WTC11 (cell line): ENCODE measurements at regions not wholly inside any gene's neighbourhood (a gene's known extent, or its start where the extent isn't known, plus 50 kb on each side); places are given as distances from the start of the nearest gene placed in this dataset.
"Not testable (repeated sequence)": the region's sequence is repeated elsewhere in the genome, so short reads cannot be mapped to it uniquely, and the experiment has no call there.

Experiments
- ATAC-seq: fragments of 200-7000 bp; cut with Tn5 transposase; 2 replicates; pipeline ENCODE4 v1.10.0; 2021; ENCODE audit warnings: mild to moderate bottlenecking, moderate library complexity
- CTCF ChIA-PET: fragments of 300-600 bp; sonication (Branson Sonifier 250); formaldehyde crosslinking; loops from one replicate; lab custom pipeline; 2021; ENCODE audit warnings: antibody characterized with exemption; lab: Charles Lee
- POLR2A ChIA-PET: fragments of 350-600 bp; sonication (Branson Sonifier 250); formaldehyde crosslinking; loops from one replicate; lab custom pipeline; 2021; ENCODE audit warnings: antibody characterized with exemption; lab: Charles Lee
- DNase-seq: peaks from one replicate; pipeline ENCODE4 v3.0.0; 2021; ENCODE audit warnings: low spot score
- H3K27ac Mint-ChIP-seq: 2 replicates; pipeline ENCODE4 v1.8.0; 2021; ENCODE audit warnings: mixed read lengths
- H3K27me3 Mint-ChIP-seq: 2 replicates; pipeline ENCODE4 v1.8.0; 2021; ENCODE audit warnings: low read depth, mild to moderate bottlenecking, moderate library complexity, mixed read lengths
- H3K36me3 Mint-ChIP-seq: 2 replicates; pipeline ENCODE4 v1.8.0; 2021; ENCODE audit warnings: mixed read lengths
- H3K4me1 Mint-ChIP-seq: 2 replicates; pipeline ENCODE4 v1.8.0; 2022; ENCODE audit warnings: mixed read lengths
- H3K4me3 Mint-ChIP-seq: 2 replicates; pipeline ENCODE4 v1.8.0; 2021; ENCODE audit warnings: mild to moderate bottlenecking, moderate library complexity, mixed read lengths
- H3K9me3 Mint-ChIP-seq: 2 replicates; pipeline ENCODE4 v1.8.0; 2021; ENCODE audit warnings: mixed read lengths
- ATF1 ChIP-seq: sonication (generic); formaldehyde crosslinking; IDR thresholded peaks from 2 replicates; pipeline ENCODE4 v1.8.1; 2023; ENCODE audit warnings: mild to moderate bottlenecking, moderate library complexity, missing genetic modification reagents
- JAZF1 ChIP-seq: fragments of 250-450 bp; sonication (Bioruptor Pico); IDR thresholded peaks from 2 replicates; pipeline ENCODE4 v1.9.0; 2021; ENCODE audit warnings: moderate library complexity, mild to moderate bottlenecking, inconsistent platforms
- NFATC4 ChIP-seq: fragments of 250-450 bp; sonication (Bioruptor Pico); IDR thresholded peaks from 2 replicates; pipeline ENCODE4 v1.9.0; 2021; ENCODE audit warnings: mild to moderate bottlenecking
- NFE2L1 ChIP-seq: sonication (generic); formaldehyde crosslinking; IDR thresholded peaks from 2 replicates; pipeline ENCODE4 v1.8.1; 2023; ENCODE audit warnings: missing genetic modification reagents
- NR2C2 ChIP-seq: sonication (generic); formaldehyde crosslinking; IDR thresholded peaks from 2 replicates; pipeline ENCODE4 v1.8.0; 2022; ENCODE audit warnings: mild to moderate bottlenecking, missing genetic modification reagents
- NR3C1 ChIP-seq: sonication (generic); formaldehyde crosslinking; conservative IDR thresholded peaks from 2 replicates; pipeline ENCODE4 v1.8.1; 2023; ENCODE audit warnings: low read depth, mild to moderate bottlenecking, missing genetic modification reagents
- SMAD4 ChIP-seq: sonication (generic); formaldehyde crosslinking; IDR thresholded peaks from 2 replicates; pipeline ENCODE4 v1.8.0; 2022; ENCODE audit warnings: mild to moderate bottlenecking, missing genetic modification reagents
- SOX15 ChIP-seq: fragments of 250-450 bp; sonication (Bioruptor Pico); IDR thresholded peaks from 2 replicates; pipeline ENCODE4 v1.9.0; 2021; ENCODE audit warnings: mild to moderate bottlenecking
- ZNF263 ChIP-seq: sonication (generic); formaldehyde crosslinking; IDR thresholded peaks from 2 replicates; pipeline ENCODE4 v1.8.1; 2022; ENCODE audit warnings: low read depth, mild to moderate bottlenecking, moderate library complexity, missing genetic modification reagents
- ZNF416 ChIP-seq: fragments of 250-450 bp; sonication (Bioruptor Pico); IDR thresholded peaks from 2 replicates; pipeline ENCODE4 v1.9.0; 2021; ENCODE audit warnings: mild to moderate bottlenecking, inconsistent platforms
- TF ChIP-seq, protein P1 (sequence below): sonication (generic); formaldehyde crosslinking; IDR thresholded peaks from 2 replicates; pipeline ENCODE4 v1.8.0; 2023; ENCODE audit warnings: missing genetic modification reagents
- TF ChIP-seq, protein P2 (sequence below): sonication (generic); formaldehyde crosslinking; IDR thresholded peaks from 2 replicates; pipeline ENCODE4 v1.8.0; 2022; ENCODE audit warnings: mild to moderate bottlenecking, missing genetic modification reagents
- TF ChIP-seq, protein P3 (sequence below): sonication (generic); formaldehyde crosslinking; IDR thresholded peaks from 2 replicates; pipeline ENCODE4 v1.8.1; 2023; ENCODE audit warnings: mild to moderate bottlenecking, missing genetic modification reagents
- TF ChIP-seq, protein P4 (sequence below): fragments of 250-450 bp; sonication (Bioruptor Pico); IDR thresholded peaks from 2 replicates; pipeline ENCODE4 v1.9.0; 2021; ENCODE audit warnings: moderate library complexity, mild to moderate bottlenecking, inconsistent platforms, borderline replicate concordance
- TF ChIP-seq, protein P5 (sequence below): sonication (generic); formaldehyde crosslinking; IDR thresholded peaks from 2 replicates; pipeline ENCODE4 v1.8.0; 2023; ENCODE audit warnings: mild to moderate bottlenecking, missing genetic modification reagents
- TF ChIP-seq, protein P6 (sequence below): fragments of 250-450 bp; sonication (Bioruptor Pico); IDR thresholded peaks from 2 replicates; pipeline ENCODE4 v1.9.0; 2021; ENCODE audit warnings: mild to moderate bottlenecking

DNA sequence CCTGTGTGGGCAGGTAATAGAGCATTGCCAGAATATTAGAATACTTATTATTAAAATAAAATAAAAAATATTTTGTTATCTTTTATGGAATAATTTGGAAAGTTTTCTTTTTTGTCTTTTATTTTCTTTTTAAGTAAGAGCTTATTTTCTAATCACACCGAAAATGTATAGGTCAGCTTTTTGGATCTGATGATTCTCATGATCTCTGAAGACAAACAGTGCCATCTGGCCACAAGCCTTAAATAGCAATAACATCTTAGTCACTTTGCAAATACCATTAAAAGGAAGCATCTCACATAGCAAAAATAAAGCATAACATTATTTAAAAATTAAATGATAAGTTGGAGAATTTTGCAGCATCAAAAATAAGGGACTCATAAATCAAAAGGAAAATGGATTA, 213.8 kb downstream of the PLA2G4A start (continued):
- TF ChIP-seq SMAD4 (CRISPR knock-in tag): no peak
- TF ChIP-seq, protein P1, sequence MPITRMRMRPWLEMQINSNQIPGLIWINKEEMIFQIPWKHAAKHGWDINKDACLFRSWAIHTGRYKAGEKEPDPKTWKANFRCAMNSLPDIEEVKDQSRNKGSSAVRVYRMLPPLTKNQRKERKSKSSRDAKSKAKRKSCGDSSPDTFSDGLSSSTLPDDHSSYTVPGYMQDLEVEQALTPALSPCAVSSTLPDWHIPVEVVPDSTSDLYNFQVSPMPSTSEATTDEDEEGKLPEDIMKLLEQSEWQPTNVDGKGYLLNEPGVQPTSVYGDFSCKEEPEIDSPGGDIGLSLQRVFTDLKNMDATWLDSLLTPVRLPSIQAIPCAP (CRISPR knock-in tag): no peak
- TF ChIP-seq, protein P2, sequence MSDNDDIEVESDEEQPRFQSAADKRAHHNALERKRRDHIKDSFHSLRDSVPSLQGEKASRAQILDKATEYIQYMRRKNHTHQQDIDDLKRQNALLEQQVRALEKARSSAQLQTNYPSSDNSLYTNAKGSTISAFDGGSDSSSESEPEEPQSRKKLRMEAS (CRISPR knock-in tag): no peak
- TF ChIP-seq, protein P3, sequence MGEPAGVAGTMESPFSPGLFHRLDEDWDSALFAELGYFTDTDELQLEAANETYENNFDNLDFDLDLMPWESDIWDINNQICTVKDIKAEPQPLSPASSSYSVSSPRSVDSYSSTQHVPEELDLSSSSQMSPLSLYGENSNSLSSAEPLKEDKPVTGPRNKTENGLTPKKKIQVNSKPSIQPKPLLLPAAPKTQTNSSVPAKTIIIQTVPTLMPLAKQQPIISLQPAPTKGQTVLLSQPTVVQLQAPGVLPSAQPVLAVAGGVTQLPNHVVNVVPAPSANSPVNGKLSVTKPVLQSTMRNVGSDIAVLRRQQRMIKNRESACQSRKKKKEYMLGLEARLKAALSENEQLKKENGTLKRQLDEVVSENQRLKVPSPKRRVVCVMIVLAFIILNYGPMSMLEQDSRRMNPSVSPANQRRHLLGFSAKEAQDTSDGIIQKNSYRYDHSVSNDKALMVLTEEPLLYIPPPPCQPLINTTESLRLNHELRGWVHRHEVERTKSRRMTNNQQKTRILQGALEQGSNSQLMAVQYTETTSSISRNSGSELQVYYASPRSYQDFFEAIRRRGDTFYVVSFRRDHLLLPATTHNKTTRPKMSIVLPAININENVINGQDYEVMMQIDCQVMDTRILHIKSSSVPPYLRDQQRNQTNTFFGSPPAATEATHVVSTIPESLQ: no peak
- TF ChIP-seq, protein P4, sequence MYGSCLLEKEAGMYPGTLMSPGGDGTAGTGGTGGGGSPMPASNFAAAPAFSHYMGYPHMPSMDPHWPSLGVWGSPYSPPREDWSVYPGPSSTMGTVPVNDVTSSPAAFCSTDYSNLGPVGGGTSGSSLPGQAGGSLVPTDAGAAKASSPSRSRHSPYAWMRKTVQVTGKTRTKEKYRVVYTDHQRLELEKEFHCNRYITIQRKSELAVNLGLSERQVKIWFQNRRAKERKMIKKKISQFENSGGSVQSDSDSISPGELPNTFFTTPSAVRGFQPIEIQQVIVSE: no peak
- TF ChIP-seq, all 79 proteins: peak for 0

DNA sequence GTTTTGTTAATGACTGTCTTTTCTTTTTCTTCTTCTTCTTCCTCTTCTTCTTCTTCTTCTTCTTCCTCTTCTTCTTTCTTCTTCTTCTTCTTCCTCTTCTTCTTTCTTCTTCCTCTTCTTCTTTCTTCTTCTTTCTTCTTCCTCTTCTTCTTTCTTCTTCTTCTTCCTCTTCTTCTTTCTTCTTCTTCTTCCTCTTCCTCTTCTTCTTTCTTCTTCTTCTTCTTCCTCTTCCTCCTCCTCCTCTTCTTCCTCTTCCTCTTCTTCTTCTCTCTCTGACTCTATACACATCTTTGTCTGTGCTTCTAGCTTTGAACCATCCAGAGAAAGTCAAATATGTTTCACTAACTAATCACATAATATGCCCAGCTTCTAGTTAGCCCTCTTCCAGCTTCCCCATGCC, 214.7 kb downstream of the PLA2G4A start:
- Mint-ChIP-seq H3K9me3 (peaks cover 11% of the 10 kb centered on the region), H3K27me3 (peaks cover 24% of the 10 kb centered on the region), H3K4me1 (peaks cover 31% of the 10 kb centered on the region)
- H3K27ac Mint-ChIP-seq, ATAC-seq, H3K36me3 Mint-ChIP-seq, DNase-seq, POLR2A ChIA-PET, CTCF ChIA-PET, H3K4me3 Mint-ChIP-seq: not testable (repeated sequence)

DNA sequence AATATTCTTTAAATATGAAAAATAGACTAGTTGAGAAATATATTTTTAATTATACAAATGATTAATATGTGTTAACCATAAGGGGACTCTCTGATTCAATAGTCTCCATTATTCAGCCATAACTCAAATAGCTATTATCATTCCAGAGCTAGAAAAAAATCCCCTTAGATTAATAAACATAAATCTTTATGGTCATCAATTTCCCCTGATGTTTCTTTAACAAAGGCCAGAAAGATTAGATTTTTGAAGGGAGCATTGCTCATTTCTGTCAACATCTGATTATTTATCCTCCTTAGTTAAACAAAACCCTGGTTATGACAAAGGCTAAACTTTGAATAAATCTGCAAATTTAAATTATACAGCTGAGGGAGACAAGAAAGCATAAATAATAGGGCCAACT, 215.7 kb downstream of the PLA2G4A start:
- ATAC-seq: no peak
- no peaks in the 10 kb centered on the region for H3K36me3 Mint-ChIP-seq
- CTCF ChIA-PET: no interaction called here
- TF ChIP-seq JAZF1 (CRISPR knock-in tag) (no peak), ZNF263 (CRISPR knock-in tag) (no peak), NFATC4 (no peak), ZNF416 (CRISPR knock-in tag) (no peak), NR3C1 (CRISPR knock-in tag) (no peak), SOX15 (CRISPR knock-in tag) (no peak), ATF1 (no peak), NFE2L1 (no peak), NR2C2 (CRISPR knock-in tag) (no peak)
- TF ChIP-seq, protein P4: no peak
- TF ChIP-seq, protein P3: no peak
- TF ChIP-seq, protein P5, sequence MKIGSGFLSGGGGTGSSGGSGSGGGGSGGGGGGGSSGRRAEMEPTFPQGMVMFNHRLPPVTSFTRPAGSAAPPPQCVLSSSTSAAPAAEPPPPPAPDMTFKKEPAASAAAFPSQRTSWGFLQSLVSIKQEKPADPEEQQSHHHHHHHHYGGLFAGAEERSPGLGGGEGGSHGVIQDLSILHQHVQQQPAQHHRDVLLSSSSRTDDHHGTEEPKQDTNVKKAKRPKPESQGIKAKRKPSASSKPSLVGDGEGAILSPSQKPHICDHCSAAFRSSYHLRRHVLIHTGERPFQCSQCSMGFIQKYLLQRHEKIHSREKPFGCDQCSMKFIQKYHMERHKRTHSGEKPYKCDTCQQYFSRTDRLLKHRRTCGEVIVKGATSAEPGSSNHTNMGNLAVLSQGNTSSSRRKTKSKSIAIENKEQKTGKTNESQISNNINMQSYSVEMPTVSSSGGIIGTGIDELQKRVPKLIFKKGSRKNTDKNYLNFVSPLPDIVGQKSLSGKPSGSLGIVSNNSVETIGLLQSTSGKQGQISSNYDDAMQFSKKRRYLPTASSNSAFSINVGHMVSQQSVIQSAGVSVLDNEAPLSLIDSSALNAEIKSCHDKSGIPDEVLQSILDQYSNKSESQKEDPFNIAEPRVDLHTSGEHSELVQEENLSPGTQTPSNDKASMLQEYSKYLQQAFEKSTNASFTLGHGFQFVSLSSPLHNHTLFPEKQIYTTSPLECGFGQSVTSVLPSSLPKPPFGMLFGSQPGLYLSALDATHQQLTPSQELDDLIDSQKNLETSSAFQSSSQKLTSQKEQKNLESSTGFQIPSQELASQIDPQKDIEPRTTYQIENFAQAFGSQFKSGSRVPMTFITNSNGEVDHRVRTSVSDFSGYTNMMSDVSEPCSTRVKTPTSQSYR: no peak
- TF ChIP-seq, protein P6, sequence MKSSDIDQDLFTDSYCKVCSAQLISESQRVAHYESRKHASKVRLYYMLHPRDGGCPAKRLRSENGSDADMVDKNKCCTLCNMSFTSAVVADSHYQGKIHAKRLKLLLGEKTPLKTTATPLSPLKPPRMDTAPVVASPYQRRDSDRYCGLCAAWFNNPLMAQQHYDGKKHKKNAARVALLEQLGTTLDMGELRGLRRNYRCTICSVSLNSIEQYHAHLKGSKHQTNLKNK (CRISPR knock-in tag): no peak
- H3K4me1 Mint-ChIP-seq: peaks cover 31% of the 10 kb centered on the region
- peaks cover 24% of the 10 kb centered on the region for H3K27me3 Mint-ChIP-seq
- H3K4me3 Mint-ChIP-seq: no peak overlapping the region
- POLR2A ChIA-PET: no interaction called here
- peaks cover 5% of the 10 kb centered on the region; the same call in 1 of the 2 replicates for H3K9me3 Mint-ChIP-seq
- no peak for DNase-seq
- no peak overlapping the region for H3K27ac Mint-ChIP-seq
